ENCODE measurements at regions not wholly inside any gene's neighbourhood (a gene's known extent, or its start where the extent isn't known, plus 50 kb on each side); places are given as distances from the start of the nearest gene placed in this dataset.
"Not testable (repeated sequence)": the region's sequence is repeated elsewhere in the genome, so short reads cannot be mapped to it uniquely, and the experiment has no call there.

- no peak for DNase-seq (ENCODE audit: low spot score)
Measured at GRCh38 chr9:100639854-100640253, 62.0 kb downstream of the CAVIN4 start.

DNA sequence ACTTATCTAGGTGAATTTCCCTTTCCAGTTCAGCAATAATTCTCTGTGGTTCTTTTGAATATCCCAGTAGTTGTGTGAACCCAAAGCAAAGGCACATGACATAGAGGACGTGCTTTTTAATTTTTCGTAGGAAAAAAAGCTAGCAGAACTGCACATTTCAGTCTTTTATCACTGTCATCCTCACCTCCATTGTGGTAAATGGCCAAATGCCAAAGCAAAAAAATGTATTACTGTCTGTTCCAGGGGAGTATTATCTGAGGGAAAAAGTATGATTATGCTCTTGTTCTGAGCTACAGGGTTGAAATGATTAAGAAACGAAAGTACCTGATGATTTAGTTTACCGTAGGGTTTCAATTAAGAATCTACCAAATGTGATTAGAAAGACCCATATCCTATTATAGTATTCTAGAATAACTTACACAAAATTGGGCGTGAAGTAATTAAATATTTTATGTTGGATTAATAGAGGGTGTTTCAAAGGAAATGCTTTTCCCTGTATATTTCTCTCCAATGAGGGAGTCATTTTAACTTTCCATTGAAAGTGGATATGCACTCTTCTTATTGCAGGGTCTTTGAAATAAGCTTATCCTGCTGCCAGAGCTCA lies 62.7 kb downstream of the CAVIN4 start:
- no peak for DNase-seq (ENCODE audit: low spot score)

DNA sequence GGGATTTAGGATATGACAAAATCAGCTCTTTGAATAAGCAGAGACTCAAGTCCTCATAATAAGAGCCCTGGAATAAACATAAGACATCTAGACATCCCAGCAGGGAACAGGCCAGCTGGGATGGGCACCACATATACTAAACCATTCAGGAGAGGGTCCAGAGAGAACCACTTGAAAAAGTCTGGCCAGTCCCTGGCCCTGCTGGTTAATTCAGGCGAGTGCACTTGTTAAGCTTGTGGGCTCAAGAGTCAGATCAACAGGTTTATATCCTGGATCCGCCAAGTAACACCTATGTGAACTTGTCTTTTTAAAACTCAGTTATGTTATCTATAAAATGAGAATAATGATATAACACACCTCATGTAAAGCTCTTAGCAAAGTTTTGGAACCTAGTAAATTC lies 63.3 kb downstream of the CAVIN4 start:
- DNase-seq (ENCODE audit: low spot score): no peak

GRCh38 chr9:100652850-100653249 lies 75.0 kb downstream of the CAVIN4 start:
- no peak for DNase-seq (ENCODE audit: low spot score)

- no peak for DNase-seq (ENCODE audit: low spot score)
Measured at GRCh38 chr9:100653643-100654334, 75.9 kb downstream of the CAVIN4 start.

DNA sequence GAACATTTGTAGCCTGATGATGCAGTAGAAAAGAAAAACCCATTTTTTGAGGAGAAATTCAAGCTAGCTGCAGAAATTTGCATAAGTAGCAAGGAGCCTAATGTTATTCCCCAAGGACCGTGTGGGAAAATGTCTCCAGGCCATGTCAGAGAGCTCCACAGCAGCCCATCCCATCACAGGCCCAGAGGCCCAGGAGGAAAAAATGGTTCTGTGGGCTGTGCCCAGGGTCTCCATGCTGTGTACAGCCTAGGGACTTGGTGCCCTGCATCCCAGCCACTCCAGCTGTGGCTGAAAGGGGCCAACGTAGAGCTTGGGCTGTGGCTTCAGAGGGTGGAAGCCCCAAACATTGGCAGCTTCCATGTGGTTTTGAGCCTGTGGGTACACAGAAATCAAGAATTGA lies 79.0 kb downstream of the CAVIN4 start:
- not testable (repeated sequence) for DNase-seq (ENCODE audit: low spot score)

GRCh38 chr9:100661668-100662067 lies 83.8 kb downstream of the CAVIN4 start:
- no peak for DNase-seq (ENCODE audit: low spot score)

- DNase-seq (ENCODE audit: low spot score): no peak
Measured at GRCh38 chr9:100662122-100662521, 84.2 kb downstream of the CAVIN4 start.

GRCh38 chr9:100667448-100667847 lies 89.6 kb downstream of the CAVIN4 start:
- DNase-seq (ENCODE audit: low spot score): no peak

- DNase-seq (ENCODE audit: low spot score): no peak
Measured at GRCh38 chr9:100668024-100668423, 90.1 kb downstream of the CAVIN4 start.

GRCh38 chr9:100669968-100670367 lies 92.1 kb downstream of the CAVIN4 start:
- DNase-seq (ENCODE audit: low spot score): no peak

GRCh38 chr9:100670719-100671118 lies 92.8 kb downstream of the CAVIN4 start:
- DNase-seq (ENCODE audit: low spot score): no peak

DNA sequence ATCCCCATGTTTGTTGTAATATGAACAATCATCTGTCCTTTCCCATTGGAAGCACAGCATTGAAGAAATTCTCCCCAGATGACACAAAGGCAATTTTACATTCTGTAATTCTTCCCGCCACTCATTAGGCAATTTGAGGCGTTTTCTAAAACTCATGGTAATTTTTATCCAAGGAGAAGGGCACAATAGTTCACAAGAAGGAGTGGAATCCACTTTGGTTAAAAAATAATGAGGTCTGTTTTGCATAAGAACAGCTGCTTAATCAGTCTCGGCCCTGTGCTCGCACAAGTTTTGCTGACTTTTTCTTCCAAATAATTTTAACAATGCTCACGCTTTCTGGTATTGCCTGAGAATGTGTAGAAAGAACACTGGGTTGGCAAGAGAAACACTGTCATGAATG lies 94.0 kb downstream of the CAVIN4 start:
- no peak for DNase-seq (ENCODE audit: low spot score)

- DNase-seq (ENCODE audit: low spot score): no peak
Measured at GRCh38 chr9:100673249-100673648, 95.4 kb downstream of the CAVIN4 start.

DNA sequence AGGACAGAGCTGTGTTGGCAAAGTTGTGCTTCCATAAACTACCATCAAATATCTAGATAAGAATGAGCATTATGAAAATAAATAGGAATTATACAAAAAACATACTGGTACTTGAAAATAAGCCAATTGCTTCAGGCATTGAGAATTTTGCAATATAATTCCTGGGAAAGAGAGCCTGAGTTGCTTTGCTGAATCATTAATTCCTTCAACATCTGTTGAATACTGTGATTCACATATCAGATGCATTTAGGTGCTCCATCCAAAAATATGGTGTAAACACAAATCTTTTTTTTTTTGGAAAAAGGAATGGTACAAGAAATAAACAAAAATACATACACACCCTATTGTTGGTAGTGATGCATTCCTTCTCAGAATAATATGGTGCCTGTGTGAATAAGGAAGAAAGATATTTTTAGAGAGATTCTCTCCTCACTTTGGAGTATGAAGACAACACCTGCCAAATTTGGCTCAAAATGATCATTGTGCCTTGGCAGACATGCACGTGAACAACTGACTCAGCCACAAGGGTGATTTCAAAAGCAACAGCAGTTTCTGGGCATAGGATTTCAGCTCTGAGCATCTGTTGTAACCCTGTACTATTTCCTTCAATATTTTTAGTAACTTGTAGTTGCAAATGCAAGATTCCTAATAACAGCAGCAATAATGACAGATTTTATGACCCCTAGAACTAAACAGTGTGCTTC lies 96.7 kb downstream of the CAVIN4 start:
- no peak for DNase-seq (ENCODE audit: low spot score)

DNA sequence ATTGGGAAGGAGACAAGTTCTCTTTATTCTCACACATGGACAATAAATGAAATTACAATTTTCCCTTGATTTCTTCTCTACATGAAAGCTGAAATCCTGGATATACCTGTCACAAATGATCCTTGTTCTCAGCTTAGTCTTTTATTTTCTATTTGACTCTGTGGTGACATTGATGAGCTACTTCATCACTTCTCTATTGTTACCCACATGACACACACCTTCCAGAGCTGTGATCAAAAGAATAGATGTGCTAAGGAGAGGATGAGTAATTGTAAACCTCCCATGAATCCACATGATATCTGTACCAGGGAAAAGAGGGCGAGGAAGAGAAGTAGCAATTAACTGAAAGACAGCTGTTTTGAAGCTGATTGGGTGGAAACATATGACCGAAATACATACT lies 102.0 kb downstream of the CAVIN4 start:
- DNase-seq (ENCODE audit: low spot score): no peak

GRCh38 chr9:100686420-100686819 lies 108.5 kb downstream of the CAVIN4 start:
- DNase-seq (ENCODE audit: low spot score): no peak

DNA sequence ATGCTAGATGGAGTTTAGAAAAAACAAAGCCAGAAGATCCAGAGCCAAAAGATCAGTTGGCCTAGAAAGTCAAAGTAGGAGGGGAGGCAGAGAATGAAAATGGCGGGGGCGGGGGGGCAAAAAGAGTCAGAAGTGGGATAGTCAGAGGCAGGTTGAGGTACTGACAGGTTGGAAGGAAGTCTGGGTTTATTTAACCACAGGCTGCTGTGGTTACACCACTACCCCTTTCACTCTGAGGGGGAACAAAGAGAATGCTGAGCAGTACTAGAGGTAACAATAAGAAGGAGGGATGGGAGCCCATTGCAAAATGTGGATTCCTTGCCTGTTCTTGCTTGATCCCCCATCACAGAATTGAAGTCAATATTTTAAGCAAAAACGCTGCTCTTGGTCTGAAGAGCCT lies 111.8 kb downstream of the CAVIN4 start:
- DNase-seq (ENCODE audit: low spot score): no peak

GRCh38 chr9:100690438-100690837 lies 112.6 kb downstream of the CAVIN4 start:
- no peak for DNase-seq (ENCODE audit: low spot score)

- DNase-seq (ENCODE audit: low spot score): no peak
Measured at GRCh38 chr9:100697339-100697738, 119.5 kb downstream of the CAVIN4 start.

GRCh38 chr9:100698945-100699344 lies 121.1 kb downstream of the CAVIN4 start:
- DNase-seq (ENCODE audit: low spot score): no peak

DNA sequence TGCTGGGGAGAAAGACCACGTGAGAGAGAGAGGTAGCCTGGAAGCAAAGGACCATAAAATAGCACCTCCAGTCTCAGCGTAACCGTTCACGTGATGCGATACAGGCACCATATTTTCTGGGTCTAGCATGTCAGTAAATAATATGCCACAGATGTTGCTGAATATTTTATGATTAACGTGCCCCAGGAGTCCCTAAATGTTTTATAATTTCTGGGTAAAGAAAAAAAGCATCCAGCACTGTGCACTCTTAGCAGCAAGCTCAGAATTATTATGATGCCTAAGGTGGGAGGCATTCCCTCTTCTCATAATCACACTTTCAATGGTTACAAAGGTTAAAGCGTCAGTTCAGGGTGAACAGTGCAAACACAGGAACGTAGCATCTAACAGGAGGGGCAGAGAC lies 121.8 kb downstream of the CAVIN4 start:
- no peak for DNase-seq (ENCODE audit: low spot score)

- DNase-seq (ENCODE audit: low spot score): no peak
Measured at GRCh38 chr9:100700689-100701318, 122.9 kb downstream of the CAVIN4 start.

All from CD4-positive, alpha-beta T cell treated with Interleukin-6 at 100 ng/mL for 8 hours (primary cell).